ENCODE measurements at regions not wholly inside any gene's neighbourhood (a gene's known extent, or its start where the extent isn't known, plus 50 kb on each side); places are given as distances from the start of the nearest gene placed in this dataset.

DNA sequence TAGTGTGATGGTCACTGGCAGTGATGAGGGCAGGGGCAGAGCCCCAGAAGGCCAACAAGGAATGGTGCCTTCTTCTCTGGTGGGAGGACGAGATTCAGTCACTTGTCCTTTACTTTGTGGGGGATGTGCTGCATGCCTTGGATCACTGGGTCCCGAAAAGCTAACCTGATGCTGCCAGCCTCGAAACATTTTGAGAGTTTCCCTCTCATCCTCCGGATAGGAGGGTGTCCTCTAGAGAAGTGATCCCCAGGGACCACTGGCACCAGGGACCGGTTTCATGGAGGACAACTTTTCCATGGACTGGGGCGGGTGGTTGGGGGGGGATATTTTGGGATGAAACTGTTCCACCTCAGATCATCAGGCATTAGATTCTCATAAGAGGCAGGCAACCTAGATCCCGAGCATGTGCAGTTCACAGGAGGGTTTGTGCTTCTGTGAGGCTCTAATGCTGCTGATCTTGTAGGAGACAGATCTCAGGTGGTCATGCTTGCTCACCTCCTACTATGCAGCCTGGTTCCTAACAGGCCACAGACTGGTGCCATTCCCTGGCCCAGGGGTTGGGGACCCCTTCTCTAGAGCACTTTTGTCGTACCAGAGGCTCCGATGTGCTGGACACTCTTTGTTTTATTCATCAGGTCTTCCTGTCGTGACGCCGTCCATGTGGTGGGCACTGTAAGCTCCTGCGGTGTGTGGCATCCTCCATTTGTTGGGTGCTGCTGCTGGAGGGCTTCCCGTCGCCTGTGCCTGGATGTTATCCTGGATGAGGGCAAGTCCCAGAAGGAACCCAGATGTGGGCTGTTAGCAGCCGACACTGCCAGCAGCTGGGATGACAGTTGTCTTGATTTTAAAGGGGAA is 68.5 kb upstream of the HDAC4 start:
- ChIA-PET POLR2A (no interaction called here), CTCF (interaction anchor here (0.6 kb wide), 2 partner anchors 18 to 34 kb away, joined by 3 to 5 read pairs; no protein-coding TSS in a partner anchor)
- no peaks in the 10 kb centered on the region for H3K4me1 ChIP-seq (ENCODE audit: control insufficient read depth, insufficient read depth, low read length)

More for the DNA sequence above, 68.5 kb upstream of the HDAC4 start:
- no peak overlapping the region for H3K4me3 ChIP-seq (ENCODE audit: low read depth, low read length)
- H3K36me3 ChIP-seq (ENCODE audit: control insufficient read depth in 2 of 2, insufficient read depth in 1 of 2, low read length in 2 of 2), result no peaks in the 10 kb centered on the region
- no peaks in the 10 kb centered on the region for H3K9me3 ChIP-seq (ENCODE audit: control insufficient read depth, insufficient read depth, low read depth, low read length)
- no peak overlapping the region for H3K27ac ChIP-seq (ENCODE audit: extremely low read depth, low read depth, low read length)
- TF ChIP-seq PRDM1 (tag by site-specific recombination; IDR thresholded peaks at IDR 0.05), result no peak
- no peak for TF ChIP-seq BCL11B (tag by site-specific recombination; IDR thresholded peaks at IDR 0.05; ENCODE audit: low read depth)
- TF ChIP-seq, protein P1, sequence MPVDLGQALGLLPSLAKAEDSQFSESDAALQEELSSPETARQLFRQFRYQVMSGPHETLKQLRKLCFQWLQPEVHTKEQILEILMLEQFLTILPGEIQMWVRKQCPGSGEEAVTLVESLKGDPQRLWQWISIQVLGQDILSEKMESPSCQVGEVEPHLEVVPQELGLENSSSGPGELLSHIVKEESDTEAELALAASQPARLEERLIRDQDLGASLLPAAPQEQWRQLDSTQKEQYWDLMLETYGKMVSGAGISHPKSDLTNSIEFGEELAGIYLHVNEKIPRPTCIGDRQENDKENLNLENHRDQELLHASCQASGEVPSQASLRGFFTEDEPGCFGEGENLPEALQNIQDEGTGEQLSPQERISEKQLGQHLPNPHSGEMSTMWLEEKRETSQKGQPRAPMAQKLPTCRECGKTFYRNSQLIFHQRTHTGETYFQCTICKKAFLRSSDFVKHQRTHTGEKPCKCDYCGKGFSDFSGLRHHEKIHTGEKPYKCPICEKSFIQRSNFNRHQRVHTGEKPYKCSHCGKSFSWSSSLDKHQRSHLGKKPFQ (tag by site-specific recombination; IDR thresholded peaks at IDR 0.05), result no peak
- no peak for TF ChIP-seq ZNF610 (tag by site-specific recombination; IDR thresholded peaks at IDR 0.05; ENCODE audit: borderline replicate concordance)
- TF ChIP-seq, protein P2, sequence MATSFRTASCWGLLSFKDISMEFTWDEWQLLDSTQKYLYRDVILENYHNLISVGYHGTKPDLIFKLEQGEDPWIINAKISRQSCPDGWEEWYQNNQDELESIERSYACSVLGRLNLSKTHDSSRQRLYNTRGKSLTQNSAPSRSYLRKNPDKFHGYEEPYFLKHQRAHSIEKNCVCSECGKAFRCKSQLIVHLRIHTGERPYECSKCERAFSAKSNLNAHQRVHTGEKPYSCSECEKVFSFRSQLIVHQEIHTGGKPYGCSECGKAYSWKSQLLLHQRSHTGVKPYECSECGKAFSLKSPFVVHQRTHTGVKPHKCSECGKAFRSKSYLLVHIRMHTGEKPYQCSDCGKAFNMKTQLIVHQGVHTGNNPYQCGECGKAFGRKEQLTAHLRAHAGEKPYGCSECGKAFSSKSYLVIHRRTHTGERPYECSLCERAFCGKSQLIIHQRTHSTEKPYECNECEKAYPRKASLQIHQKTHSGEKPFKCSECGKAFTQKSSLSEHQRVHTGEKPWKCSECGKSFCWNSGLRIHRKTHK (tag by site-specific recombination; IDR thresholded peaks at IDR 0.05), result no peak
- TF ChIP-seq MYNN (tag by site-specific recombination; IDR thresholded peaks at IDR 0.05; ENCODE audit: borderline replicate concordance), result no peak
- TF ChIP-seq, protein P3, sequence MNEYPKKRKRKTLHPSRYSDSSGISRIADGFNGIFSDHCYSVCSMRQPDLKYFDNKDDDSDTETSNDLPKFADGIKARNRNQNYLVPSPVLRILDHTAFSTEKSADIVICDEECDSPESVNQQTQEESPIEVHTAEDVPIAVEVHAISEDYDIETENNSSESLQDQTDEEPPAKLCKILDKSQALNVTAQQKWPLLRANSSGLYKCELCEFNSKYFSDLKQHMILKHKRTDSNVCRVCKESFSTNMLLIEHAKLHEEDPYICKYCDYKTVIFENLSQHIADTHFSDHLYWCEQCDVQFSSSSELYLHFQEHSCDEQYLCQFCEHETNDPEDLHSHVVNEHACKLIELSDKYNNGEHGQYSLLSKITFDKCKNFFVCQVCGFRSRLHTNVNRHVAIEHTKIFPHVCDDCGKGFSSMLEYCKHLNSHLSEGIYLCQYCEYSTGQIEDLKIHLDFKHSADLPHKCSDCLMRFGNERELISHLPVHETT (tag by site-specific recombination; IDR thresholded peaks at IDR 0.05), result no peak
- TF ChIP-seq, protein P4, sequence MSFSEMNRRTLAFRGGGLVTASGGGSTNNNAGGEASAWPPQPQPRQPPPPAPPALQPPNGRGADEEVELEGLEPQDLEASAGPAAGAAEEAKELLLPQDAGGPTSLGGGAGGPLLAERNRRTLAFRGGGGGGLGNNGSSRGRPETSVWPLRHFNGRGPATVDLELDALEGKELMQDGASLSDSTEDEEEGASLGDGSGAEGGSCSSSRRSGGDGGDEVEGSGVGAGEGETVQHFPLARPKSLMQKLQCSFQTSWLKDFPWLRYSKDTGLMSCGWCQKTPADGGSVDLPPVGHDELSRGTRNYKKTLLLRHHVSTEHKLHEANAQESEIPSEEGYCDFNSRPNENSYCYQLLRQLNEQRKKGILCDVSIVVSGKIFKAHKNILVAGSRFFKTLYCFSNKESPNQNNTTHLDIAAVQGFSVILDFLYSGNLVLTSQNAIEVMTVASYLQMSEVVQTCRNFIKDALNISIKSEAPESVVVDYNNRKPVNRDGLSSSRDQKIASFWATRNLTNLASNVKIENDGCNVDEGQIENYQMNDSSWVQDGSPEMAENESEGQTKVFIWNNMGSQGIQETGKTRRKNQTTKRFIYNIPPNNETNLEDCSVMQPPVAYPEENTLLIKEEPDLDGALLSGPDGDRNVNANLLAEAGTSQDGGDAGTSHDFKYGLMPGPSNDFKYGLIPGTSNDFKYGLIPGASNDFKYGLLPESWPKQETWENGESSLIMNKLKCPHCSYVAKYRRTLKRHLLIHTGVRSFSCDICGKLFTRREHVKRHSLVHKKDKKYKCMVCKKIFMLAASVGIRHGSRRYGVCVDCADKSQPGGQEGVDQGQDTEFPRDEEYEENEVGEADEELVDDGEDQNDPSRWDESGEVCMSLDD (tag by site-specific recombination; IDR thresholded peaks at IDR 0.05), result no peak
- no peak for TF ChIP-seq KLF16 (tag by site-specific recombination; IDR thresholded peaks at IDR 0.05)
- TF ChIP-seq OVOL3 (tag by site-specific recombination; IDR thresholded peaks at IDR 0.05), result no peak
- TF ChIP-seq ZNF341 (tag by site-specific recombination; IDR thresholded peaks at IDR 0.05; ENCODE audit: low read depth), result no peak
- TF ChIP-seq BCL11A (tag by site-specific recombination; IDR thresholded peaks at IDR 0.05; ENCODE audit: low read depth), result no peak
- TF ChIP-seq ZNF350 (tag by site-specific recombination; IDR thresholded peaks at IDR 0.05), result no peak
- TF ChIP-seq, protein P5, sequence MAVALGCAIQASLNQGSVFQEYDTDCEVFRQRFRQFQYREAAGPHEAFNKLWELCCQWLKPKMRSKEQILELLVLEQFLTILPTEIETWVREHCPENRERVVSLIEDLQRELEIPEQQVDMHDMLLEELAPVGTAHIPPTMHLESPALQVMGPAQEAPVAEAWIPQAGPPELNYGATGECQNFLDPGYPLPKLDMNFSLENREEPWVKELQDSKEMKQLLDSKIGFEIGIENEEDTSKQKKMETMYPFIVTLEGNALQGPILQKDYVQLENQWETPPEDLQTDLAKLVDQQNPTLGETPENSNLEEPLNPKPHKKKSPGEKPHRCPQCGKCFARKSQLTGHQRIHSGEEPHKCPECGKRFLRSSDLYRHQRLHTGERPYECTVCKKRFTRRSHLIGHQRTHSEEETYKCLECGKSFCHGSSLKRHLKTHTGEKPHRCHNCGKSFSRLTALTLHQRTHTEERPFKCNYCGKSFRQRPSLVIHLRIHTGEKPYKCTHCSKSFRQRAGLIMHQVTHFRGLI (tag by site-specific recombination; IDR thresholded peaks at IDR 0.05), result no peak
- TF ChIP-seq, protein P6, sequence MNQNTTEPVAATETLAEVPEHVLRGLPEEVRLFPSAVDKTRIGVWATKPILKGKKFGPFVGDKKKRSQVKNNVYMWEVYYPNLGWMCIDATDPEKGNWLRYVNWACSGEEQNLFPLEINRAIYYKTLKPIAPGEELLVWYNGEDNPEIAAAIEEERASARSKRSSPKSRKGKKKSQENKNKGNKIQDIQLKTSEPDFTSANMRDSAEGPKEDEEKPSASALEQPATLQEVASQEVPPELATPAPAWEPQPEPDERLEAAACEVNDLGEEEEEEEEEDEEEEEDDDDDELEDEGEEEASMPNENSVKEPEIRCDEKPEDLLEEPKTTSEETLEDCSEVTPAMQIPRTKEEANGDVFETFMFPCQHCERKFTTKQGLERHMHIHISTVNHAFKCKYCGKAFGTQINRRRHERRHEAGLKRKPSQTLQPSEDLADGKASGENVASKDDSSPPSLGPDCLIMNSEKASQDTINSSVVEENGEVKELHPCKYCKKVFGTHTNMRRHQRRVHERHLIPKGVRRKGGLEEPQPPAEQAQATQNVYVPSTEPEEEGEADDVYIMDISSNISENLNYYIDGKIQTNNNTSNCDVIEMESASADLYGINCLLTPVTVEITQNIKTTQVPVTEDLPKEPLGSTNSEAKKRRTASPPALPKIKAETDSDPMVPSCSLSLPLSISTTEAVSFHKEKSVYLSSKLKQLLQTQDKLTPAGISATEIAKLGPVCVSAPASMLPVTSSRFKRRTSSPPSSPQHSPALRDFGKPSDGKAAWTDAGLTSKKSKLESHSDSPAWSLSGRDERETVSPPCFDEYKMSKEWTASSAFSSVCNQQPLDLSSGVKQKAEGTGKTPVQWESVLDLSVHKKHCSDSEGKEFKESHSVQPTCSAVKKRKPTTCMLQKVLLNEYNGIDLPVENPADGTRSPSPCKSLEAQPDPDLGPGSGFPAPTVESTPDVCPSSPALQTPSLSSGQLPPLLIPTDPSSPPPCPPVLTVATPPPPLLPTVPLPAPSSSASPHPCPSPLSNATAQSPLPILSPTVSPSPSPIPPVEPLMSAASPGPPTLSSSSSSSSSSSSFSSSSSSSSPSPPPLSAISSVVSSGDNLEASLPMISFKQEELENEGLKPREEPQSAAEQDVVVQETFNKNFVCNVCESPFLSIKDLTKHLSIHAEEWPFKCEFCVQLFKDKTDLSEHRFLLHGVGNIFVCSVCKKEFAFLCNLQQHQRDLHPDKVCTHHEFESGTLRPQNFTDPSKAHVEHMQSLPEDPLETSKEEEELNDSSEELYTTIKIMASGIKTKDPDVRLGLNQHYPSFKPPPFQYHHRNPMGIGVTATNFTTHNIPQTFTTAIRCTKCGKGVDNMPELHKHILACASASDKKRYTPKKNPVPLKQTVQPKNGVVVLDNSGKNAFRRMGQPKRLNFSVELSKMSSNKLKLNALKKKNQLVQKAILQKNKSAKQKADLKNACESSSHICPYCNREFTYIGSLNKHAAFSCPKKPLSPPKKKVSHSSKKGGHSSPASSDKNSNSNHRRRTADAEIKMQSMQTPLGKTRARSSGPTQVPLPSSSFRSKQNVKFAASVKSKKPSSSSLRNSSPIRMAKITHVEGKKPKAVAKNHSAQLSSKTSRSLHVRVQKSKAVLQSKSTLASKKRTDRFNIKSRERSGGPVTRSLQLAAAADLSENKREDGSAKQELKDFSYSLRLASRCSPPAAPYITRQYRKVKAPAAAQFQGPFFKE (tag by site-specific recombination; IDR thresholded peaks at IDR 0.05; ENCODE audit: borderline replicate concordance), result no peak
- TF ChIP-seq ZFP41 (tag by site-specific recombination; IDR thresholded peaks at IDR 0.05; ENCODE audit: borderline replicate concordance), result no peak
- no peak for TF ChIP-seq ZNF654 (tag by site-specific recombination; IDR thresholded peaks at IDR 0.05; ENCODE audit: low read depth)

Data from HEK293 (cell line).